Limb (tissue), 2 donors: ENCODE measurements at regions not wholly inside any gene's neighbourhood (a gene's known extent, or its start where the extent isn't known, plus 50 kb on each side); places are given as distances from the start of the nearest gene placed in this dataset.

Experiments
- DNase-seq, 2 donors: peaks; one replicate each; pipeline ENCODE4 v3.0.0-alpha.2; 2016; ENCODE audit errors: extremely low spot score in 2 of 2

GRCh38 chr6:92538275-92538674 lies 881.1 kb downstream of the EPHA7 start:
- DNase-seq = no peak

- DNase-seq = no peak
These were observed 885.2 kb downstream of the EPHA7 start for GRCh38 chr6:92534109-92534508.

- DNase-seq = no peak
These were observed 896.8 kb downstream of the EPHA7 start for GRCh38 chr6:92522589-92522988.

- DNase-seq = no peak
These were observed 897.8 kb downstream of the EPHA7 start for GRCh38 chr6:92521553-92521952.

- DNase-seq = no peak
These were observed 909.2 kb downstream of the EPHA7 start for GRCh38 chr6:92510137-92510536.

- DNase-seq = no peak
These were observed 911.8 kb downstream of the EPHA7 start for GRCh38 chr6:92507552-92507951.

- no peak for DNase-seq
These were observed 914.9 kb downstream of the EPHA7 start for GRCh38 chr6:92504509-92504908.

- DNase-seq = no peak
These were observed 922.1 kb downstream of the EPHA7 start for GRCh38 chr6:92497281-92497680.

- no peak for DNase-seq
These were observed 922.8 kb downstream of the EPHA7 start for GRCh38 chr6:92496527-92496926.

- DNase-seq = peak in 1 of 2 donors; percentile 4
These were observed 924.1 kb downstream of the EPHA7 start for GRCh38 chr6:92495242-92495641.

- DNase-seq = no peak
These were observed 933.9 kb downstream of the EPHA7 start for GRCh38 chr6:92485487-92485886.

- DNase-seq = peak in 1 of 2 donors; percentile 27
These were observed 939.5 kb downstream of the EPHA7 start for GRCh38 chr6:92479831-92480230.

- DNase-seq = no peak
These were observed 946.3 kb downstream of the EPHA7 start for GRCh38 chr6:92473056-92473455.

GRCh38 chr6:92469186-92469828 lies 950.1 kb downstream of the EPHA7 start:
- DNase-seq = peak in 1 of 2 donors; percentile 28

GRCh38 chr6:92468066-92468465 lies 951.3 kb downstream of the EPHA7 start:
- no peak for DNase-seq

GRCh38 chr6:92460133-92460532 lies 959.2 kb downstream of the EPHA7 start:
- no peak for DNase-seq

- no peak for DNase-seq
These were observed 959.8 kb downstream of the EPHA7 start for GRCh38 chr6:92459606-92460005.

- no peak for DNase-seq
These were observed 973.3 kb downstream of the EPHA7 start for GRCh38 chr6:92446052-92446451.

- DNase-seq = no peak
These were observed 985.4 kb downstream of the EPHA7 start for GRCh38 chr6:92433911-92434310.

GRCh38 chr6:92431502-92431901 lies 987.9 kb downstream of the EPHA7 start:
- DNase-seq = no peak

GRCh38 chr6:92428448-92428847 lies 990.9 kb downstream of the EPHA7 start:
- DNase-seq = no peak

GRCh38 chr6:92427453-92427852 lies 991.9 kb downstream of the EPHA7 start:
- no peak for DNase-seq

GRCh38 chr6:92415656-92416055 lies 1003.7 kb downstream of the EPHA7 start:
- no peak for DNase-seq

- no peak for DNase-seq
These were observed 1011.0 kb downstream of the EPHA7 start for GRCh38 chr6:92408350-92408749.
